ENCODE measurements at regions not wholly inside any gene's neighbourhood (a gene's known extent, or its start where the extent isn't known, plus 50 kb on each side); places are given as distances from the start of the nearest gene placed in this dataset.
"Not testable (repeated sequence)": the region's sequence is repeated elsewhere in the genome, so short reads cannot be mapped to it uniquely, and the experiment has no call there.

GRCh38 chr3:34889641-34890040, 749.7 kb upstream of the ARPP21 start:
- no peaks in the 10 kb centered on the region for H3K27me3 ChIP-seq (replicated peaks; ENCODE audit: control insufficient read depth, insufficient read depth, low read length)
- no peak overlapping the region for H3K4me3 ChIP-seq (replicated peaks; ENCODE audit: low read depth, low read length)
- no peak for TF ChIP-seq CTCF (IDR thresholded peaks at IDR 0.05; ENCODE audit: insufficient read depth, low read length, poor library complexity, severe bottlenecking)
- H3K36me3 ChIP-seq (ENCODE audit: control insufficient read depth, insufficient read depth, low read length), result no peaks in the 10 kb centered on the region
- DNase-seq (ENCODE audit: extremely low read depth, insufficient read length), result no peak

- no peak for DNase-seq (ENCODE audit: extremely low read depth, insufficient read length)
- H3K36me3 ChIP-seq (ENCODE audit: control insufficient read depth, insufficient read depth, low read length), result no peaks in the 10 kb centered on the region
- H3K4me3 ChIP-seq (replicated peaks; ENCODE audit: low read depth, low read length), result no peak overlapping the region
- no peak for TF ChIP-seq CTCF (IDR thresholded peaks at IDR 0.05; ENCODE audit: insufficient read depth, low read length, poor library complexity, severe bottlenecking)
- H3K27me3 ChIP-seq (replicated peaks; ENCODE audit: control insufficient read depth, insufficient read depth, low read length), result no peaks in the 10 kb centered on the region
Observed at GRCh38 chr3:34890247-34890646, 749.1 kb upstream of the ARPP21 start.

GRCh38 chr3:34891941-34892340, 747.4 kb upstream of the ARPP21 start:
- no peak for TF ChIP-seq CTCF (IDR thresholded peaks at IDR 0.05; ENCODE audit: insufficient read depth, low read length, poor library complexity, severe bottlenecking)
- Histone ChIP-seq H3K27me3 (replicated peaks; ENCODE audit: control insufficient read depth, insufficient read depth, low read length) (no peaks in the 10 kb centered on the region), H3K4me3 (replicated peaks; ENCODE audit: low read depth, low read length) (no peak overlapping the region), H3K36me3 (ENCODE audit: control insufficient read depth, insufficient read depth, low read length) (no peaks in the 10 kb centered on the region)
- no peak for DNase-seq (ENCODE audit: extremely low read depth, insufficient read length)

- no peak for TF ChIP-seq CTCF (IDR thresholded peaks at IDR 0.05; ENCODE audit: insufficient read depth, low read length, poor library complexity, severe bottlenecking)
- no peaks in the 10 kb centered on the region for H3K27me3 ChIP-seq (replicated peaks; ENCODE audit: control insufficient read depth, insufficient read depth, low read length)
- no peak for DNase-seq (ENCODE audit: extremely low read depth, insufficient read length)
- no peaks in the 10 kb centered on the region for H3K36me3 ChIP-seq (ENCODE audit: control insufficient read depth, insufficient read depth, low read length)
- no peak overlapping the region for H3K4me3 ChIP-seq (replicated peaks; ENCODE audit: low read depth, low read length)
Observed at GRCh38 chr3:34895841-34896240, 743.5 kb upstream of the ARPP21 start.

GRCh38 chr3:34909679-34910078, 729.6 kb upstream of the ARPP21 start:
- not testable (repeated sequence) for H3K27me3 ChIP-seq (replicated peaks; ENCODE audit: control insufficient read depth, insufficient read depth, low read length); H3K4me3 ChIP-seq (replicated peaks; ENCODE audit: low read depth, low read length); H3K36me3 ChIP-seq (ENCODE audit: control insufficient read depth, insufficient read depth, low read length); DNase-seq (ENCODE audit: extremely low read depth, insufficient read length)

- DNase-seq (ENCODE audit: extremely low read depth, insufficient read length), result no peak
- Histone ChIP-seq H3K27me3 (replicated peaks; ENCODE audit: control insufficient read depth, insufficient read depth, low read length) (no peaks in the 10 kb centered on the region), H3K4me3 (replicated peaks; ENCODE audit: low read depth, low read length) (no peak overlapping the region), H3K36me3 (ENCODE audit: control insufficient read depth, insufficient read depth, low read length) (no peaks in the 10 kb centered on the region)
- TF ChIP-seq CTCF (IDR thresholded peaks at IDR 0.05; ENCODE audit: insufficient read depth, low read length, poor library complexity, severe bottlenecking), result no peak
Observed at GRCh38 chr3:34919025-34919424, 720.3 kb upstream of the ARPP21 start.

Measured in GM06990 (cell line).